HG02623 (cell line): ENCODE measurements at regions not wholly inside any gene's neighbourhood (a gene's known extent, or its start where the extent isn't known, plus 50 kb on each side); places are given as distances from the start of the nearest gene placed in this dataset.
"Not testable (repeated sequence)": the region's sequence is repeated elsewhere in the genome, so short reads cannot be mapped to it uniquely, and the experiment has no call there.

Experiments used
- ATAC-seq: cut with Tn5 transposase; IDR thresholded peaks from one replicate; pipeline ENCODE4 v1.9.1; 2021; ENCODE audit warnings: moderate library complexity; ENCODE audit not compliant: unreplicated experiment

DNA sequence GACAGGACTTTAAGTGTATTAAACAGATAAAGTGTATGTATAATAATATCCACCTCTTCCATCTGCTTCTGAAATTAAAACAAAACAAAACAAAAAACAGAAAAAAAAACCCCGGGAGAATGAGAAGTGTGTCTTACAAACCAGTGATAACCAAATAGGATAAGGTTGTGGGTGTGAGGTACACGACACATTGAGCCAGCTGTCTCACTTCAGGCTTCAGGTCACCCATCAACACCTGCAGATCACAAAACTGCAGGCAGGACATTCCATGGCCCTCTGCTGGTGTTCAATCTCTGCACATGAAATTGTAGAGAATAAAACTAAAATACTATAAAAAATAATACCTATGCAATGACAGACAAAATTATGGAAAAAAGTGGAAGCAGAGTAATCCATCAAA is 339.9 kb downstream of the SFMBT2 start:
- ATAC-seq, result no peak

GRCh38 chr10:7069706-7070105 is 341.1 kb downstream of the SFMBT2 start:
- no peak for ATAC-seq

DNA sequence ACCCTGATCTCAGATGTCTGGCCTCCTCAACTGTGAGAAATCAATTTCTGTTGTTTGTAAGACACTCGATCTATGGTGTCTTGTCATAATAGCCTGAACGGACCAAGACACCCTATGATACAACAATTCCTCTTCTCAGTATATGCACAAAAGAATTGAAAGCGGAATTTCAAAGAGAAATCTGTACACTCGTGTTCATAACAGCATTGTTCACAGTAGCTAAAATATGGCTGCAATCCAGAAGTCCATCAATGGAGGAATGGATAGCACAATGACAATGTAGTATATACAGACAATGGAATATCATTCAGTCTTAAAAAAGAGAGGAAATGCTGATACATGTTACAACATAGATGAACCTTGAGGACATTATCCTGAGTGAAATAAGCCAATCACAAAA is 354.6 kb downstream of the SFMBT2 start:
- ATAC-seq, result no peak

DNA sequence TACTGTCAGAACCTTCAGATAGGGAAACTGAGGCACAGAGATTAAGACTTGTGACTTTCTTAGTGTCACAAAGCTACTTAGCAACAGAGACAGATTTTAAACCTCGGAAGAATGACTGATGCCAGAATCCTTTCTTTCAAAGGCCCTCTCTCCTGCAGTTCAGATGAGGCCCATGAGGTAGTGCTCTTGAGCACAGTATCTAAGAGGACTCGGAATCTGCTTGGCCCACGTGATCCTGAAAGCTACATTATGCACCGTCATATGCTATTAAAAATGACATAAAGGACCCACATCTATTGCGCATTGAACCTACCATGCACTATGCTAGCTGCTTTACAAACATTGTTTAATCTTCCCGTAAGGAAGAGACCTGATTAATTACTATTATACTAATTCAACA is 355.9 kb downstream of the SFMBT2 start:
- ATAC-seq, result no peak

DNA sequence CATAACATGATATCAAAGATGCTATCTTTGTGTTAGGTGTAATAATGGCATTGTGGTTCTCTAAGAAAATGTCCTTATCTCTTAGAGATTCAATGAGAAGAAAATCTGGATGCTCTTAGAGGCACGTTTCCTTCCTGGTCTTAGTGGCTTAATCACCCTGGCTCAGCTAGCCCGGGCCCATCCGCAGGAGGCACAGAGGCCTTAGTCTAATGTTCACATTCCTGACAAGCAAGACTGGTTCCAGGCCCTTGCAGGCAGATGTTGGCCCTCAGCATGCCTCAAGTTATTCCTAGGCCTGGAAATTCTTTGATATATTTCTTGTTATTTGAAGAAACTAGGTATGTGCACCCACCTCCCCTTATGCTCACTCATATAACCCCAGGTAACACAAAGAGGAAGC is 357.6 kb downstream of the SFMBT2 start:
- ATAC-seq, result no peak

GRCh38 chr10:7050024-7050423 is 360.8 kb downstream of the SFMBT2 start:
- not testable (repeated sequence) for ATAC-seq

GRCh38 chr10:7048061-7048460 is 362.8 kb downstream of the SFMBT2 start:
- ATAC-seq, result no peak

- peak; percentile 56 for ATAC-seq
These were observed 364.2 kb downstream of the SFMBT2 start for GRCh38 chr10:7046615-7047014.

- ATAC-seq, result peak; percentile 79
These were observed 364.8 kb downstream of the SFMBT2 start for GRCh38 chr10:7045891-7046599.

DNA sequence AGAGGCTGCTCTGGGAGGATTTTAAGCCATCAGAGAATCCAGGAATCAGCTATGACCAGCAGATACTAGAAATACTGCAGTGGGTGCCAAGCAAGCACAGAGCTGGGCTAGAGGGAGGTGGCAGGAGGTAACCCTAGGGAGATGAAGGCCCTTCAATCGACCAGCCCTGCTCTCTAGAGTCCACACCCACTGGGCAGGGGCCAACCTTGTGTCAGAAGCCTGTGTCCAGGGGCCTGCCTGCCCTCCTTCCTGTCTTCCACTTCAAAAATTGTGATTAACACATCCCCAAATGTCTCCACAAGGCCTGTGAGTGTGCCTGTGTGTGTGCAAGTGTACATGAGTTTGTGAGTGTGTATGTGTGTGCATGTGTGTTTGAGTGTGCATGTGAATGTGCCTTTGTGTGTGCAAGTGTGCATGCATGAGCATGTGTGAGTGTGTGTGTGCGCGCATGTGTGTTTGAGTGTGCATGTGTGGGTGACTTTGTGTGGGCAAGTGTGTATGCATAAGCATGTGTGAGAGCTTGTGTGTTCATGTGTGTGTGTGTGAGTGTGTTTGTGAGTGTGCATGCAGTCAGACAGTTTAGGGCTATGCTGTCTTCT is 367.7 kb downstream of the SFMBT2 start:
- no peak for ATAC-seq

- ATAC-seq, result no peak
These were observed 368.3 kb downstream of the SFMBT2 start for GRCh38 chr10:7042419-7043054.

- ATAC-seq, result no peak
These were observed 368.8 kb downstream of the SFMBT2 start for GRCh38 chr10:7042000-7042399.

- ATAC-seq, result no peak
These were observed 370.2 kb downstream of the SFMBT2 start for GRCh38 chr10:7040681-7041080.

GRCh38 chr10:7039859-7040258 is 371.0 kb downstream of the SFMBT2 start:
- ATAC-seq, result no peak

DNA sequence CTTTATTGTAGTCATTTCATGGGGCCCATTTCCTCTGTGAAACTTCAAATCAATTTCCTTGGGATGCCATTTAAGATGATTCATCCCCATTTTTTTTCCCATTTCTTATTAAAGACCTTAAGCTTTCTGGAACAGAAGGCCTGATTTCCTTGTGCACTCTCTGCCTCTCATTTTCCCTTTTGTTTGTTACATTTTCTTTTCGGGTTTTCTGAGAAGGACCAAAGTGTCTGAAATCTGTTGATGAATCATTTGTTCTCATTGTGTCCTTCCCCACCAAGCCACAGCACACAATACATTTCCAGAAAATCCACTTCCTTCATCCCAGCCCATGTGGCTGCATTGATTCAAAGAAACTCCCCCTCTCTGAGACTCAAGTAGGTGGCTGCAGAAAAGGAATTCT is 372.4 kb downstream of the SFMBT2 start:
- ATAC-seq, result no peak

DNA sequence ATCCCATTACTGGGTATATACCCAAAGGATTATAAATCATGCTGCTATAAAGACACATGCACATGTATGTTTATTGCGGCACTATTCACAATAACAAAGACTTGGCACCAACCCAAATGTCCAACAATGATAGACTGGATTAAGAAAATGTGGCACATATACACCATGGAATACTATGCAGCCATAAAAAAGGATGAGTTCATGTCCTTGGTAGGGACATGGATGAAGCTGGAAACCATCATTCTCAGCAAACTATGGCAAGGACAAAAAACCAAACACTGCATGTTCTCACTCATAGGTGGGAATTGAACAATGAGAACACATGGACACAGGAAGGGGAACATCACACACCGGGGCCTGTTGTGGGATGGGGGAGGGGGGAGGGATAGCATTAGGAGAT is 373.4 kb downstream of the SFMBT2 start:
- not testable (repeated sequence) for ATAC-seq

GRCh38 chr10:7036951-7037350 is 373.9 kb downstream of the SFMBT2 start:
- ATAC-seq, result no peak

GRCh38 chr10:7035126-7035761 is 375.6 kb downstream of the SFMBT2 start:
- ATAC-seq, result no peak

- ATAC-seq, result no peak
These were observed 377.8 kb downstream of the SFMBT2 start for GRCh38 chr10:7033031-7033430.

GRCh38 chr10:7030134-7030855 is 380.5 kb downstream of the SFMBT2 start:
- ATAC-seq, result no peak

DNA sequence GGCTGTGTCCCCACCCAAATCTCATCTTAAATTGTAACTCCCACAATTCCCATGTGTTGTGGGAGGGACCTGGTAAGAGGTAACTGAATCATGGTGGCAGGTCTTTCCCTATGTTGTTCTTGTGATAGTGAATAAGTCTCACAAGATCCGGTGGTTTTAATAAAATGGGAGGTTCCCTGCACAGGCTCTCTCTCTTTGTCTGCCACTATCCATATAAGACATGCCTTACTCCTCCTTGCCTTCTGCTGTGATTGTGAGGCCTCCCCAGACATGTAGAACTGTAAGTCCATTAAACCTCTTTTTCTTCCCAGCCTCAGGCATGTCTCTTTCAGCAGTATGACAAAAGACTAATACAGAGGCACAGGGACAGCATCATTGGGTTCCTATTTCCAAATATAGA is 381.2 kb downstream of the SFMBT2 start:
- ATAC-seq, result no peak
